Smooth muscle cell of the brain vasculature (primary cell): ENCODE measurements at regions not wholly inside any gene's neighbourhood (a gene's known extent, or its start where the extent isn't known, plus 50 kb on each side); places are given as distances from the start of the nearest gene placed in this dataset.
A peak's percentile ranks its signal among the peaks of the same experiment; 100 is the strongest.

ENCODE experiments used
- DNase-seq: peaks from one replicate; pipeline ENCODE4 v3.0.0-alpha.2; 2012; ENCODE audit warnings: low read depth, low spot score

GRCh38 chr12:28107679-28108078, 82.6 kb upstream of the CCDC91 start:
- DNase-seq = no peak

- no peak for DNase-seq
These were observed 81.7 kb upstream of the CCDC91 start for GRCh38 chr12:28108599-28108998.

- no peak for DNase-seq
These were observed 79.9 kb upstream of the CCDC91 start for GRCh38 chr12:28110329-28110728.

DNA sequence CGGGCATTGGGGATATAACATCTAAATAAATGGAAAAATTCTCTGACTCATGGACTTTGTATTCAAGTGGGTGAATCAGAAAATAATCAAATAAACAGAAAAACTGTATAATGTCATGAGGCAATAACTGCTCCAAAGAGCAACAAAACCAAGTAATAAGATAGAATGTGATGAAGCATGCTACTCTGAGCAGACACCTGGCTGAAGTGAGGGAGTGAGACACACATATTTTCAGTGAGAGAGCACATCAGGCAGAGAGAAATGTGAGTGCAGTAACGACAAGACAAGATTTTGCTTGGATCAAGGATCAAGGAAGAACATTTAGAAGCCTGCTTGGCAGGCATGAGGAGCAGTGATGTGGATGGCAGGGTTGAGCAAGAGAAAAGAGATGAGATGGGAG, 75.8 kb upstream of the CCDC91 start:
- DNase-seq = no peak

GRCh38 chr12:28121433-28121832, 68.8 kb upstream of the CCDC91 start:
- no peak for DNase-seq

DNA sequence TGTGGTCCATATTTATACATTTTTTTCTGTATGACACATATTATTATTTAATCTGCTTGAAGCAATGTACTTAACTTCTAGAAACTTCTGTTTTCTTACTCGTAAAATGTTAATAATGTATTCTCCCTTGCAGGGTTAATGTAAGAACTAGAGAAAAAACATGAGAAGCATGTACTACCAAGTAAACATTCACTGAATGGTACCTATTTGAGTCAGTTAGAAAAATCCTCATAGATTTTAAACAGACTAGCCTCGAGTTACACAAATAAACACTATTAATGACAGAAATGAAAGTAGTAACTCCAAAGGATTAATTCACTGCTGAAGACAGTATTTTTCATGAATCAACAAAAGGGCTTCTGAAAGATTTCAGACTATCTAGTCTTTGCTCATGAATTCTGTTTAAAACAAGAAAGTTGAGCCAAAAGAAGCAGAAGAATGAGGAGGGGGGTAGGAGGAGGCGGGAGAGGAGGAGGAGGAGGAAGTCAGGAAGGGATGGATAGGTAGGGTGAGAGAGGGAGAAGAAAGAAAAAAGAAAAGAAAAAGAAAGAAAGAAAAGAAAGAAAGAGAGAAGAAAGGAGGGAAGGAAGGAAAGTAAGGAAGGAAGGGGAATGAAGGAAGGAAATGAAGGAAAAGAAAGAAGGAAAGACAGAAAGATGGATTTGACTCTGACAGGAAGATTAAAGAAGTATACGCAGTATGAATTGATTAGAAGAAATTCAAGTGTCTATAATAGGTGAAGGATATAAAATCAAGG, 68.2 kb upstream of the CCDC91 start:
- no peak for DNase-seq

DNA sequence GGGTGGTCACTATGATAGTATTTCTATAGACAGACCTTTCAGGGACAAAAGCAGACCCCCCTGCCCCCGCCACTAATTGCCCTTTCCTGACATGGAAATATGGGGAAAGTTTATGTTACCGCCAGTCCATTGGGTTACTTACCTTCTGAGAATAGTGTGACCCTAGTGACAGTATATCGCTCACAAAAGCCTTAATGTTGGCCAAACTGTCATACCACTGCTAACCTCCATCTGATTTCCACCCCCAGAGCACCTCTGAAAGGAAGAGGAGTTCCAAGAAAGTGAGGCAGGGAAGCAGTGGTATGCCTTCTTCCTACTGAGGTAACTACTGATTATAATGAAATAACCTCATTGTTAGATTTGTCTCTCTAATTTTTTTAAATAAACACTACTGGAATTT, 67.5 kb upstream of the CCDC91 start:
- no peak for DNase-seq

DNA sequence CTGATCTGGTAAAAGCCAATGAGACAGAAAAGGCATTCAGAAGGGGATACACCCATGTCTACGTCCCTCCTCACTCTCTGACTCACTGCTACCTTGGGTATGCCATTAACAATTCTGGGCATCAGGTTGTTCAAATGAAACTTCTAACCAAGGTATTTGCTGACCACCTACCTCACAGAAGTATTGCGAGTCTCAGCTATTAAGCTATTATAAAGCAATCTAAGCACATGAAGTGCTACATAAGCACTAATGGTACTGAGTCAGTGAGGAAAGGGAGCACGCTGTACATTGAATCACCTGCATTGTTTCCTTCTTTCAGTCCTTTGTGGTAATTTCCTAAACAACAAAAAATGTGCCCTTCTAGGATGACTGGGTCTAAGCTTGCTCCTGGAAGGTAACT, 62.8 kb upstream of the CCDC91 start:
- no peak for DNase-seq

GRCh38 chr12:28129031-28129430, 61.2 kb upstream of the CCDC91 start:
- no peak for DNase-seq

GRCh38 chr12:28130234-28130624, 60.0 kb upstream of the CCDC91 start:
- no peak for DNase-seq

DNA sequence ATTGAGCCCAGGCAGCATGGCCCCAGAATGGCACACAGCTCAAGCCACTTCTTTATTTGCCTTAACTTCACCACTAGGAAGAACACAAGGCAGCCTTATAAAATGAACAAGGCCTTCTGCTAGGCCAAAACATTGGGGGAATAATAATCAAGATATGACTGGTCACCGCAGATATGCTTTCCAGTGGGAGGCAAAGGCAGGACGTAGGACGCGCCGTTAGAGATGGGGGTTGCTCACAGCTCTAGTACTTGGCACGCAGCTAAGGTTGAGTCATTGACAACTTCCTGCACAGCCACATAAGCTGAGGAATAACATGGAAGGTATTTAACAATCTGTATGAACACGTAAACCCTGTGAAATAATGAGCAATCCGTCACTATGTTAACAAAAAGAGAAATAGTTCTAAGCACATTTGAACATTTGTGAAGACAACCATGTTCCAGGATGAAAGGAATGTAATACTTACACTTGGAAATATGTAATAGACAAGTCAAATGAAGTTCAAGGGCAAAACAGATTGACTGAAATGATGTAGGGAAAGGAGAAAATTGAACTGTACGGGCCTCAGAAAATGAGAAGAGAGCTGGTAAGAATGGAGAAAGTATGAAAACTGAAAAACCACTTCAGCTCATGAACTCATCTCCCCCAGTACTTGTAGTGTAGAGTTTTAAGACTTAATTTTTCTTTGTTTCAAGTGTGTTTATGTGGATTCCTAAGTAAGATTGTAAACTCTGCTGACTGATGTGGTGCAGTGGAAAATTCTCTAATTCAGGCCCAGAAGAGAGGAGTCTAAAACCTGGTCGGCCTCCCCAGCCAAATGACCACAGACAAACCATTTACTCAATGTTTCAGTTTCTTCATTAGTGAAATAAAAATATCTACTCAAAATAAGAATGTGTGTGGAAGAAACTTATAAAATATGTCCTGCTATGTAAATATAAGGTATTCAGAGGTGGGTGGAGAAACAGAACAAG, 59.3 kb upstream of the CCDC91 start:
- peak; percentile 63 for DNase-seq

- DNase-seq = no peak
These were observed 57.9 kb upstream of the CCDC91 start for GRCh38 chr12:28132398-28132797.

DNA sequence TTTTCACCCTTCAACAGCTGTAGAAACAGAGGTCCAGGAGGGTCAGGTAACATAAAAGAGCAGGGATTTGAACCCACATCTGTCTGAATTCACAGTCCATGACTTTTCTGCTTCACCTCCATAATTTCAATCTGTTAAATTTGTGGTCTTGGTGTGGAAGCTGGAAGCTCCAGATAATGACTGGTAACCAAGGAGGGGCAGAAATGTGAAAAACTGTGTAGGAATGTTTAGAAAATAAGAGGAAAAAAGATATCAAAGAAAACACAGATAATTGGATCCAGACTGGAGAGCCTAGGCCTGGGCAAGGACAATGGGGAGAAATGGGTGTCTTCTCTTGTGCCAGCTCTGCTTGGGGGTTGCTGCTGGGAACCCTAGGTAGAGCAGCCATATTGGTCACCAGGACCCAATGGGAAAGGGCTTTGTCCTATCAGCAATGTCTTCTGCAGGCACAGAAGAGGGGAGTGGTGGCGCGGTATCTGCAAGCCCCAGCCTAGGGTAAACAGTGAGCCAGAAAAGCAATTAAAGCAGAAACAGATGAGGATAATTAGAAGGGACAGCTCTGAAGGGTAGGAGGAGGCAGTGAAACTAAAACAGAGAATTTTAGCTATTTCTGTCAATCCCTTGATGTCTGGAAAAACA, 54.3 kb upstream of the CCDC91 start:
- DNase-seq = no peak

GRCh38 chr12:28137414-28137813, 52.8 kb upstream of the CCDC91 start:
- DNase-seq = no peak

DNA sequence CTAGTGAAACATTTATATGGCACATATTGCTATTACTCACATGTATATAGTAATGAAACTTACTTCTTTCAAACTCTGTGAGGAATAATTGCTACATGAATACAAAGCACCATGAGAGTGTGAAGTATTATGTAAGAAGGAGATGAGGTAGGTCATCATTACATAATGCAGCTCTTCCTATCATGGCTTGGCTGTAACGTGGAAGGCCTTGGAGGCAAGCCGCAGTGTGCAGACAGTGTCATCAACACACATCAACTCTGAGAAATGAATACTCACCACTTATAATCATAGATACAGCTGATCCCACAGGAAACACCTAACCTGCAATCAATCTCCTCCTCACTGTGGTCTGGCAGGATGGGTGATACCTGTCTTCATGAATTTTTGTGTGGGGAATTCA, 49.9 kb upstream of the CCDC91 start:
- DNase-seq = no peak
